GM12892 (cell line): ENCODE measurements at regions not wholly inside any gene's neighbourhood (a gene's known extent, or its start where the extent isn't known, plus 50 kb on each side); places are given as distances from the start of the nearest gene placed in this dataset.

ENCODE experiments used
- POLR2A ChIP-seq: IDR thresholded peaks from 2 replicates; pipeline ENCODE4 v1.6.1; 2011; ENCODE audit warnings: low read depth, low read length, control low read depth
- POLR2AphosphoS5 ChIP-seq: IDR thresholded peaks from 2 replicates; pipeline ENCODE4 v1.6.1; 2011; ENCODE audit warnings: low read depth, low read length, control low read depth
- TAF1 ChIP-seq: IDR thresholded peaks from 2 replicates; pipeline ENCODE4 v1.6.1; 2011; ENCODE audit warnings: low read depth, mild to moderate bottlenecking, control low read depth, low read length, borderline replicate concordance

- TF ChIP-seq POLR2A (no peak), POLR2AphosphoS5 (no peak), TAF1 (no peak)
Measured at GRCh38 chr7:115417662-115418061, 495.8 kb downstream of the MDFIC start.
